ENCODE measurements at regions not wholly inside any gene's neighbourhood (a gene's known extent, or its start where the extent isn't known, plus 50 kb on each side); places are given as distances from the start of the nearest gene placed in this dataset.

DNA sequence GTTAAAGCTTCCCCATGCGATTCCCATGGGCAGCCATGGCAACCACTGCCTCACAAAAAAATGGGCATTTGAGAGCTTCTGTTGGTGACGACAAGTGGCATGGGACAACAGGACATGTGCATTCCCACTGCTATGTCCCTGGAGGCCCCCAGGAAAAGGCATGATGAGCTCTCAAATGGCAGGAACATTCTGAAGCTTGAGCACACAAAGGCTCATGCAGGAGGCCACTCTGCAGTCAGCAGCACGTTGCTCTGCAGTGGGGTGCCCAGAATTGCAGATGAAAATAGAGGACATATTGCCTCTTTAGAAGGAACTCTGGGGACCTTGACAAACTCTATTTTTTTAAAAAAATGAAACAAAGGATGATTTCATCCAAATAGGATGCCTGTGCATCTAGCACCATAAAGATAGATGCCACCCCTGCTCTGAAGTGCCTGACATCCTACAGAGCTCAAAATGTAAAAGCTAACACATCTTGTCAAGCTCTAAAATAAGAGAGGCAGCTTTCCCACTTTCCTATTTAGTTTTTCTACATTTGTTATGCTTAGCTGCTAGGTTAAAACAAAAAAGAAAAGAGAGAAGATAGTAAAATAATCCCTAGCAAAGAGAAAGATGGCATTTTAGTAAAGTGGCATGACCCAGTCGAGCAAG is 277.6 kb upstream of the ZC3H12C start:
- ATAC-seq (no peak), DNase-seq (ENCODE audit: low read depth, low spot score) (no peak), FAIRE-seq (no peak)
- Histone ChIP-seq H3K4me2 (ENCODE audit: control insufficient read depth, insufficient read depth) (no peak overlapping the region), H3K4me1 (ENCODE audit: control insufficient read depth, insufficient read depth, low read length) (no peaks in the 10 kb centered on the region), H3K36me3 (ENCODE audit: control insufficient read depth in 2 of 2, insufficient read depth in 2 of 2, low read length in 1 of 2) (no peaks in the 10 kb centered on the region), H4K20me1 (ENCODE audit: control insufficient read depth, insufficient read depth) (no peaks in the 10 kb centered on the region), H2AFZ (ENCODE audit: control insufficient read depth, low read depth, low read length) (no peak overlapping the region), H3K9me3 (replicated peaks; ENCODE audit: control insufficient read depth, insufficient read depth, low read length) (no peaks in the 10 kb centered on the region), H3K9ac (ENCODE audit: control insufficient read depth, insufficient read depth, low read length) (no peak overlapping the region), H3K27ac (ENCODE audit: control insufficient read depth, insufficient read depth) (no peak overlapping the region), H3K79me2 (ENCODE audit: control insufficient read depth, insufficient read depth, low read length) (no peaks in the 10 kb centered on the region), H3K4me3 (no peak overlapping the region), H3K27me3 (replicated peaks in 1 of 2; ENCODE audit: control insufficient read depth in 2 of 2, insufficient read depth in 2 of 2, low read length in 1 of 2) (no peaks in the 10 kb centered on the region)
- TF ChIP-seq ZNF217 (IDR thresholded peaks at IDR 0.05) (no peak), ZZZ3 (IDR thresholded peaks at IDR 0.05; ENCODE audit: control insufficient read depth, insufficient read length, low read depth) (no peak), RAD21 (IDR thresholded peaks at IDR 0.05; ENCODE audit: insufficient read depth, low read depth, low read length) (no peak), EZH2 (IDR thresholded peaks at IDR 0.05; ENCODE audit: borderline replicate concordance, control insufficient read depth, low read depth, low read length) (no peak)
- TF ChIP-seq, protein P1, sequence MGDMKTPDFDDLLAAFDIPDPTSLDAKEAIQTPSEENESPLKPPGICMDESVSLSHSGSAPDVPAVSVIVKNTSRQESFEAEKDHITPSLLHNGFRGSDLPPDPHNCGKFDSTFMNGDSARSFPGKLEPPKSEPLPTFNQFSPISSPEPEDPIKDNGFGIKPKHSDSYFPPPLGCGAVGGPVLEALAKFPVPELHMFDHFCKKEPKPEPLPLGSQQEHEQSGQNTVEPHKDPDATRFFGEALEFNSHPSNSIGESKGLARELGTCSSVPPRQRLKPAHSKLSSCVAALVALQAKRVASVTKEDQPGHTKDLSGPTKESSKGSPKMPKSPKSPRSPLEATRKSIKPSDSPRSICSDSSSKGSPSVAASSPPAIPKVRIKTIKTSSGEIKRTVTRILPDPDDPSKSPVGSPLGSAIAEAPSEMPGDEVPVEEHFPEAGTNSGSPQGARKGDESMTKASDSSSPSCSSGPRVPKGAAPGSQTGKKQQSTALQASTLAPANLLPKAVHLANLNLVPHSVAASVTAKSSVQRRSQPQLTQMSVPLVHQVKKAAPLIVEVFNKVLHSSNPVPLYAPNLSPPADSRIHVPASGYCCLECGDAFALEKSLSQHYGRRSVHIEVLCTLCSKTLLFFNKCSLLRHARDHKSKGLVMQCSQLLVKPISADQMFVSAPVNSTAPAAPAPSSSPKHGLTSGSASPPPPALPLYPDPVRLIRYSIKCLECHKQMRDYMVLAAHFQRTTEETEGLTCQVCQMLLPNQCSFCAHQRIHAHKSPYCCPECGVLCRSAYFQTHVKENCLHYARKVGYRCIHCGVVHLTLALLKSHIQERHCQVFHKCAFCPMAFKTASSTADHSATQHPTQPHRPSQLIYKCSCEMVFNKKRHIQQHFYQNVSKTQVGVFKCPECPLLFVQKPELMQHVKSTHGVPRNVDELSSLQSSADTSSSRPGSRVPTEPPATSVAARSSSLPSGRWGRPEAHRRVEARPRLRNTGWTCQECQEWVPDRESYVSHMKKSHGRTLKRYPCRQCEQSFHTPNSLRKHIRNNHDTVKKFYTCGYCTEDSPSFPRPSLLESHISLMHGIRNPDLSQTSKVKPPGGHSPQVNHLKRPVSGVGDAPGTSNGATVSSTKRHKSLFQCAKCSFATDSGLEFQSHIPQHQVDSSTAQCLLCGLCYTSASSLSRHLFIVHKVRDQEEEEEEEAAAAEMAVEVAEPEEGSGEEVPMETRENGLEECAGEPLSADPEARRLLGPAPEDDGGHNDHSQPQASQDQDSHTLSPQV (IDR thresholded peaks at IDR 0.05): no peak
- TF ChIP-seq, protein P2, sequence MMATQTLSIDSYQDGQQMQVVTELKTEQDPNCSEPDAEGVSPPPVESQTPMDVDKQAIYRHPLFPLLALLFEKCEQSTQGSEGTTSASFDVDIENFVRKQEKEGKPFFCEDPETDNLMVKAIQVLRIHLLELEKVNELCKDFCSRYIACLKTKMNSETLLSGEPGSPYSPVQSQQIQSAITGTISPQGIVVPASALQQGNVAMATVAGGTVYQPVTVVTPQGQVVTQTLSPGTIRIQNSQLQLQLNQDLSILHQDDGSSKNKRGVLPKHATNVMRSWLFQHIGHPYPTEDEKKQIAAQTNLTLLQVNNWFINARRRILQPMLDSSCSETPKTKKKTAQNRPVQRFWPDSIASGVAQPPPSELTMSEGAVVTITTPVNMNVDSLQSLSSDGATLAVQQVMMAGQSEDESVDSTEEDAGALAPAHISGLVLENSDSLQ (IDR thresholded peaks at IDR 0.05): no peak
- in situ Hi-C loops (cut with MboI) (no loop called here), intact Hi-C loops (cut with micrococcal nuclease; ENCODE audit: unreplicated experiment) (no loop called here)
- POLR2A ChIA-PET: no interaction called here
- RAD21 ChIA-PET (ENCODE audit: unreplicated experiment): no interaction called here
- CTCF ChIA-PET: interaction anchor here (0.6 kb wide), 1 partner anchor 115 kb away, joined by 3 read pairs; no protein-coding TSS in a partner anchor
- 34% methylated on average over 4 of the region's 4 CpGs for WGBS (ENCODE audit: insufficient coverage, insufficient replicate concordance, low lambda C conversion rate, missing lambda C conversion rate)
- BruUV-seq (replicated peaks): no TSS peak
- SMC1A ChIA-PET (ENCODE audit: uncharacterized antibody, unreplicated experiment): no interaction called here
